ENCODE measurements at regions not wholly inside any gene's neighbourhood (a gene's known extent, or its start where the extent isn't known, plus 50 kb on each side); places are given as distances from the start of the nearest gene placed in this dataset.

- Histone ChIP-seq H3K9ac (ENCODE audit: low read length) (no peak overlapping the region), H3K27ac (ENCODE audit: low read depth, low read length) (no peak overlapping the region), H3K36me3 (ENCODE audit: insufficient read depth, low read length) (no peaks in the 10 kb centered on the region), H3K4me3 (ENCODE audit: low read depth in 1 of 2, low read length in 2 of 2) (no peak overlapping the region), H3K4me1 (ENCODE audit: insufficient read depth, low read length) (no peaks in the 10 kb centered on the region), H3K27me3 (ENCODE audit: control insufficient read depth in 1 of 2, insufficient read depth in 2 of 2, low read length in 2 of 2) (no peaks in the 10 kb centered on the region), H3K9me3 (ENCODE audit: low read length) (no peaks in the 10 kb centered on the region)
Observed at GRCh38 chr16:80299416-80299815, 241.4 kb upstream of the DYNLRB2 start.

GRCh38 chr16:80298676-80299075, 242.1 kb upstream of the DYNLRB2 start:
- H3K9me3 ChIP-seq (ENCODE audit: low read length) = no peaks in the 10 kb centered on the region

GRCh38 chr16:80296034-80296433, 244.8 kb upstream of the DYNLRB2 start:
- Histone ChIP-seq H3K36me3 (ENCODE audit: insufficient read depth, low read length) (no peaks in the 10 kb centered on the region), H3K9ac (ENCODE audit: low read length) (no peak overlapping the region), H3K27ac (ENCODE audit: low read depth, low read length) (no peak overlapping the region), H3K4me1 (ENCODE audit: insufficient read depth, low read length) (no peaks in the 10 kb centered on the region), H3K4me3 (ENCODE audit: low read depth in 1 of 2, low read length in 2 of 2) (no peak overlapping the region), H3K9me3 (ENCODE audit: low read length) (no peaks in the 10 kb centered on the region), H3K27me3 (ENCODE audit: control insufficient read depth in 1 of 2, insufficient read depth in 2 of 2, low read length in 2 of 2) (no peaks in the 10 kb centered on the region)

More at GRCh38 chr16:80298676-80299075, 242.1 kb upstream of the DYNLRB2 start:
- no peak overlapping the region for H3K9ac ChIP-seq (ENCODE audit: low read length)
- H3K36me3 ChIP-seq (ENCODE audit: insufficient read depth, low read length) = no peaks in the 10 kb centered on the region
- H3K27me3 ChIP-seq (ENCODE audit: control insufficient read depth in 1 of 2, insufficient read depth in 2 of 2, low read length in 2 of 2) = no peaks in the 10 kb centered on the region
- H3K4me1 ChIP-seq (ENCODE audit: insufficient read depth, low read length) = no peaks in the 10 kb centered on the region
- H3K4me3 ChIP-seq (ENCODE audit: low read depth in 1 of 2, low read length in 2 of 2) = no peak overlapping the region
- no peak overlapping the region for H3K27ac ChIP-seq (ENCODE audit: low read depth, low read length)

GRCh38 chr16:80294172-80294571, 246.6 kb upstream of the DYNLRB2 start:
- Histone ChIP-seq H3K4me1 (ENCODE audit: insufficient read depth, low read length) (no peaks in the 10 kb centered on the region), H3K27ac (ENCODE audit: low read depth, low read length) (no peak overlapping the region), H3K9me3 (ENCODE audit: low read length) (no peaks in the 10 kb centered on the region), H3K4me3 (ENCODE audit: low read depth in 1 of 2, low read length in 2 of 2) (no peak overlapping the region), H3K27me3 (ENCODE audit: control insufficient read depth in 1 of 2, insufficient read depth in 2 of 2, low read length in 2 of 2) (no peaks in the 10 kb centered on the region), H3K36me3 (ENCODE audit: insufficient read depth, low read length) (no peaks in the 10 kb centered on the region), H3K9ac (ENCODE audit: low read length) (no peak overlapping the region)

GRCh38 chr16:80288616-80289015, 252.2 kb upstream of the DYNLRB2 start:
- no peak overlapping the region for H3K4me3 ChIP-seq (ENCODE audit: low read depth in 1 of 2, low read length in 2 of 2)
- H3K36me3 ChIP-seq (ENCODE audit: insufficient read depth, low read length) = no peaks in the 10 kb centered on the region
- no peaks in the 10 kb centered on the region for H3K27me3 ChIP-seq (ENCODE audit: control insufficient read depth in 1 of 2, insufficient read depth in 2 of 2, low read length in 2 of 2)
- H3K9ac ChIP-seq (ENCODE audit: low read length) = no peak overlapping the region
- H3K27ac ChIP-seq (ENCODE audit: low read depth, low read length) = no peak overlapping the region
- H3K4me1 ChIP-seq (ENCODE audit: insufficient read depth, low read length) = no peaks in the 10 kb centered on the region
- H3K9me3 ChIP-seq (ENCODE audit: low read length) = no peaks in the 10 kb centered on the region

GRCh38 chr16:80287674-80288073, 253.1 kb upstream of the DYNLRB2 start:
- Histone ChIP-seq H3K27ac (ENCODE audit: low read depth, low read length) (no peak overlapping the region), H3K27me3 (ENCODE audit: control insufficient read depth in 1 of 2, insufficient read depth in 2 of 2, low read length in 2 of 2) (no peaks in the 10 kb centered on the region), H3K4me3 (ENCODE audit: low read depth in 1 of 2, low read length in 2 of 2) (no peak overlapping the region), H3K4me1 (ENCODE audit: insufficient read depth, low read length) (no peaks in the 10 kb centered on the region), H3K9me3 (ENCODE audit: low read length) (no peaks in the 10 kb centered on the region), H3K9ac (ENCODE audit: low read length) (no peak overlapping the region), H3K36me3 (ENCODE audit: insufficient read depth, low read length) (no peaks in the 10 kb centered on the region)

- no peak overlapping the region for H3K4me3 ChIP-seq (ENCODE audit: low read depth in 1 of 2, low read length in 2 of 2)
Observed at GRCh38 chr16:80285104-80285503, 255.7 kb upstream of the DYNLRB2 start.

GRCh38 chr16:80283466-80284392, 257.1 kb upstream of the DYNLRB2 start:
- Histone ChIP-seq H3K9me3 (ENCODE audit: low read length) (no peaks in the 10 kb centered on the region), H3K4me3 (ENCODE audit: low read depth in 1 of 2, low read length in 2 of 2) (no peak overlapping the region), H3K4me1 (ENCODE audit: insufficient read depth, low read length) (no peaks in the 10 kb centered on the region), H3K9ac (ENCODE audit: low read length) (no peak overlapping the region), H3K27me3 (ENCODE audit: control insufficient read depth in 1 of 2, insufficient read depth in 2 of 2, low read length in 2 of 2) (no peaks in the 10 kb centered on the region), H3K27ac (ENCODE audit: low read depth, low read length) (no peak overlapping the region), H3K36me3 (ENCODE audit: insufficient read depth, low read length) (no peaks in the 10 kb centered on the region)

More at GRCh38 chr16:80285104-80285503, 255.7 kb upstream of the DYNLRB2 start:
- Histone ChIP-seq H3K27me3 (ENCODE audit: control insufficient read depth in 1 of 2, insufficient read depth in 2 of 2, low read length in 2 of 2) (no peaks in the 10 kb centered on the region), H3K27ac (ENCODE audit: low read depth, low read length) (no peak overlapping the region), H3K36me3 (ENCODE audit: insufficient read depth, low read length) (no peaks in the 10 kb centered on the region), H3K4me1 (ENCODE audit: insufficient read depth, low read length) (no peaks in the 10 kb centered on the region), H3K9ac (ENCODE audit: low read length) (no peak overlapping the region), H3K9me3 (ENCODE audit: low read length) (no peaks in the 10 kb centered on the region)

- no peak overlapping the region for H3K27ac ChIP-seq (ENCODE audit: low read depth, low read length)
- no peaks in the 10 kb centered on the region for H3K36me3 ChIP-seq (ENCODE audit: insufficient read depth, low read length)
- no peaks in the 10 kb centered on the region for H3K4me1 ChIP-seq (ENCODE audit: insufficient read depth, low read length)
- H3K4me3 ChIP-seq (ENCODE audit: low read depth in 1 of 2, low read length in 2 of 2) = no peak overlapping the region
- no peaks in the 10 kb centered on the region for H3K9me3 ChIP-seq (ENCODE audit: low read length)
- no peaks in the 10 kb centered on the region for H3K27me3 ChIP-seq (ENCODE audit: control insufficient read depth in 1 of 2, insufficient read depth in 2 of 2, low read length in 2 of 2)
- H3K9ac ChIP-seq (ENCODE audit: low read length) = no peak overlapping the region
Observed at GRCh38 chr16:80280557-80280956, 260.2 kb upstream of the DYNLRB2 start.

- no peak overlapping the region for H3K9ac ChIP-seq (ENCODE audit: low read length)
- H3K27ac ChIP-seq (ENCODE audit: low read depth, low read length) = no peak overlapping the region
- no peak overlapping the region for H3K4me3 ChIP-seq (ENCODE audit: low read depth in 1 of 2, low read length in 2 of 2)
- H3K9me3 ChIP-seq (ENCODE audit: low read length) = no peaks in the 10 kb centered on the region
- no peaks in the 10 kb centered on the region for H3K36me3 ChIP-seq (ENCODE audit: insufficient read depth, low read length)
- no peaks in the 10 kb centered on the region for H3K4me1 ChIP-seq (ENCODE audit: insufficient read depth, low read length)
- no peaks in the 10 kb centered on the region for H3K27me3 ChIP-seq (ENCODE audit: control insufficient read depth in 1 of 2, insufficient read depth in 2 of 2, low read length in 2 of 2)
Observed at GRCh38 chr16:80279656-80280055, 261.1 kb upstream of the DYNLRB2 start.

GRCh38 chr16:80277182-80277581, 263.6 kb upstream of the DYNLRB2 start:
- H3K4me1 ChIP-seq (ENCODE audit: insufficient read depth, low read length) = no peaks in the 10 kb centered on the region
- H3K9me3 ChIP-seq (ENCODE audit: low read length) = no peaks in the 10 kb centered on the region
- H3K36me3 ChIP-seq (ENCODE audit: insufficient read depth, low read length) = no peaks in the 10 kb centered on the region
- H3K9ac ChIP-seq (ENCODE audit: low read length) = no peak overlapping the region
- H3K27ac ChIP-seq (ENCODE audit: low read depth, low read length) = no peak overlapping the region
- H3K4me3 ChIP-seq (ENCODE audit: low read depth in 1 of 2, low read length in 2 of 2) = no peak overlapping the region
- no peaks in the 10 kb centered on the region for H3K27me3 ChIP-seq (ENCODE audit: control insufficient read depth in 1 of 2, insufficient read depth in 2 of 2, low read length in 2 of 2)
